Spleen (tissue), 11 donors: ENCODE measurements at regions not wholly inside any gene's neighbourhood (a gene's known extent, or its start where the extent isn't known, plus 50 kb on each side); places are given as distances from the start of the nearest gene placed in this dataset.

Experiments
- DNase-seq: peaks from one replicate; pipeline ENCODE4 v3.0.0-alpha.2; 2020
- H3K27ac ChIP-seq, 8 donors: fragments of 200-600 bp; sonication (generic) in 7 of 8; 1 replicate in 4 of 8; 2 replicates in 4 of 8; pipeline versions ENCODE4 v1.5.0 to v1.8.0; 2016 to 2021; ENCODE audit warnings: inconsistent platforms in 4 of 8, mild to moderate bottlenecking in 4 of 8, moderate library complexity in 1 of 8
- H3K27me3 ChIP-seq, 7 donors: fragments of 200-600 bp; sonication (generic) in 6 of 7; replicated peaks in 1 of 7; 1 replicate in 4 of 7; 2 replicates in 3 of 7; pipeline versions ENCODE4 v1.5.0 to v1.8.0; 2016 to 2021; ENCODE audit warnings: inconsistent platforms in 3 of 7, mild to moderate bottlenecking in 1 of 7
- H3K36me3 ChIP-seq, 6 donors: fragments of 200-600 bp; sonication (generic) in 5 of 6; 1 replicate in 4 of 6; 2 replicates in 2 of 6; pipeline versions ENCODE4 v1.5.0 to v1.8.0; 2016 to 2021; ENCODE audit warnings: inconsistent platforms in 2 of 6
- H3K4me1 ChIP-seq, 6 donors: fragments of 200-600 bp; sonication (generic) in 5 of 6; 1 replicate in 3 of 6; 2 replicates in 3 of 6; pipeline versions ENCODE4 v1.5.0 to v1.8.0; 2016 to 2021; ENCODE audit warnings: inconsistent platforms in 3 of 6
- H3K4me3 ChIP-seq, 8 donors: fragments of 200-600 bp; sonication (generic) in 7 of 8; 1 replicate in 4 of 8; 2 replicates in 4 of 8; pipeline versions ENCODE4 v1.5.0 to v1.8.0; 2016 to 2021; ENCODE audit warnings: inconsistent platforms in 4 of 8, mild to moderate bottlenecking in 4 of 8, moderate library complexity in 2 of 8
- H3K9me3 ChIP-seq, 8 donors: fragments of 200-600 bp; sonication (generic) in 7 of 8; 1 replicate in 4 of 8; 2 replicates in 4 of 8; pipeline versions ENCODE4 v1.5.0 to v1.8.0; 2016 to 2021; ENCODE audit warnings: inconsistent platforms in 4 of 8
- POLR2A ChIP-seq, 3 donors: fragments of 450-650 bp; IDR thresholded peaks; one replicate each; pipeline ENCODE4 v1.5.1; 2017; ENCODE audit warnings: antibody characterized with exemption in 3 of 3, mild to moderate bottlenecking in 1 of 3
- POLR2AphosphoS5 ChIP-seq, 3 donors: sonication (generic); formaldehyde crosslinking; IDR thresholded peaks; one replicate each; pipeline ENCODE4 v1.5.1; 2017; ENCODE audit warnings: antibody characterized with exemption in 3 of 3
- WGBS, 5 donors: extraction: QIAGEN DNeasy Blood & Tissue Kit in 3 of 5; methylation state at CpG; one replicate each; pipeline versions ENCODE4 v1.1.5 to v1.1.7; 2013 to 2018; 5-methylcytosine and 5-hydroxymethylcytosine counted together
- intact Hi-C: fragments of 100-400 bp; cut with DNase I; formaldehyde crosslinking; loops from one replicate; pipeline ENCODE4 v1.15.0; 2023; ENCODE audit warnings: low total_unique reads
- TF ChIP-seq, protein P1 (sequence below), 11 experiments: fragments of 200-600 bp in 7 of 11; fragments of 450-650 bp in 4 of 11; sonication (generic) in 4 of 11; IDR thresholded peaks in 8 of 11; conservative IDR thresholded peaks in 3 of 11; 1 replicate in 7 of 11; 2 replicates in 4 of 11; pipeline versions ENCODE4 v1.4.0 to v1.8.0; 2016 to 2021; ENCODE audit warnings: antibody characterized with exemption in 11 of 11, inconsistent platforms in 4 of 11, mild to moderate bottlenecking in 1 of 11
- donor health status: healthy with polysubstance abuse.
- donor health status: DM: no; HTN: no; CAD: no; lungs with moderate emphysema.
- donor health status: DM: no; HTN: no; CAD: no.
- donor health status: Bipolar disorder and iron deficiency.
- donor health status: healthy.
- donor health status: DM: no; HTN: no; CAD: no.
- donor health status: DM: yes; HTN: yes; CAD: no.

DNA sequence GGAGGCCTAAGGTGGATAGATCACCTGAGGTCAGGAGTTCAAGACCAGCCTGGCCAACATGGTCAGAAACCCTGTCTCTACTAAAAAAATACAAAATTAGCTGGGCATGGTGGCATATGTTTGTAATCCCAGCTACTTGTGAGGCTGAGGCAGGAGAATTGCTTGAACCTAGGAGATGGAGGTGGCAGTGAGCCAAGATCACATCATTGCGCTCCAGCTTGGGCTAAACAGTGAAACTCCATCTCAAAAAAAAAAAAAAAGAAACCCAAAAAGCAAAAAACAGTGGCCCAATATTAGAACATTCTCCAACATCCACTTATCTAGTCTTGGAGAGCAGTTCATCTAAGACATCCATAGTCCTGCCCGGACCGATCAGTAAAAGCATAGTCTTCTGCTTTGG is 260.4 kb downstream of the MREG start:
- Histone ChIP-seq H3K4me3 (no peak overlapping the region), H3K27me3 (peaks cover 0 to 4% (median 0%) of the 10 kb centered on the region in 7 donors), H3K4me1 (peaks cover 0 to 33% (median 0%) of the 10 kb centered on the region in 6 donors), H3K27ac (no peak overlapping the region), H3K9me3 (no peaks in the 10 kb centered on the region), H3K36me3 (no peaks in the 10 kb centered on the region)
- intact Hi-C loops = no loop called here
- WGBS, 5 donors = 92 to 98% (median 96%) methylated on average over 3 of the region's 3 CpGs
- TF ChIP-seq POLR2A (IDR thresholded peaks at IDR 0.05) (no peak), POLR2AphosphoS5 (IDR thresholded peaks at IDR 0.05) (no peak)
- TF ChIP-seq, protein P1, sequence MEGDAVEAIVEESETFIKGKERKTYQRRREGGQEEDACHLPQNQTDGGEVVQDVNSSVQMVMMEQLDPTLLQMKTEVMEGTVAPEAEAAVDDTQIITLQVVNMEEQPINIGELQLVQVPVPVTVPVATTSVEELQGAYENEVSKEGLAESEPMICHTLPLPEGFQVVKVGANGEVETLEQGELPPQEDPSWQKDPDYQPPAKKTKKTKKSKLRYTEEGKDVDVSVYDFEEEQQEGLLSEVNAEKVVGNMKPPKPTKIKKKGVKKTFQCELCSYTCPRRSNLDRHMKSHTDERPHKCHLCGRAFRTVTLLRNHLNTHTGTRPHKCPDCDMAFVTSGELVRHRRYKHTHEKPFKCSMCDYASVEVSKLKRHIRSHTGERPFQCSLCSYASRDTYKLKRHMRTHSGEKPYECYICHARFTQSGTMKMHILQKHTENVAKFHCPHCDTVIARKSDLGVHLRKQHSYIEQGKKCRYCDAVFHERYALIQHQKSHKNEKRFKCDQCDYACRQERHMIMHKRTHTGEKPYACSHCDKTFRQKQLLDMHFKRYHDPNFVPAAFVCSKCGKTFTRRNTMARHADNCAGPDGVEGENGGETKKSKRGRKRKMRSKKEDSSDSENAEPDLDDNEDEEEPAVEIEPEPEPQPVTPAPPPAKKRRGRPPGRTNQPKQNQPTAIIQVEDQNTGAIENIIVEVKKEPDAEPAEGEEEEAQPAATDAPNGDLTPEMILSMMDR (IDR thresholded peaks at IDR 0.05 in 8 of 11, conservative IDR thresholded peaks at IDR 0.05 in 3 of 11) = no peak
- no peak for DNase-seq

DNA sequence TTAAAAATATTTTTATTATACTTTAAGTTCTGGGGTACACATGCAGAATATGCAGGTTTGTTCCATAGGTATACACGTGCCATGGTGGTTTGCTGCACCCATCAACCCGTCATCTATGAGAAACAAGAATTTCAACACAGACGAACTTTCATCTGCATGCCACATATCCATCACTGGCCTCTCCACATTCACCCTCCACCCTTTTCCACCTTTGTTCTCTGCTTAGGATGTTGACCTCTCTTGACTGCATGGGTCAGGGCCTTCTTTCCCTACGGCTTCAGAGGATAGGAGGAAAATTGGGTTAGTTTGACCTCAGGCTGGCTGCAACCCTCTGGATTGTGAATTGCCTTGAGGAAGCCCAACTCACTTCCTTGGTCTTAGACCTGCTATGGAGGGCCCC is 260.9 kb downstream of the MREG start:
- TF ChIP-seq, protein P1 (IDR thresholded peaks at IDR 0.05 in 8 of 11, conservative IDR thresholded peaks at IDR 0.05 in 3 of 11) = no peak
- TF ChIP-seq POLR2A (IDR thresholded peaks at IDR 0.05) (no peak), POLR2AphosphoS5 (IDR thresholded peaks at IDR 0.05) (no peak)
- intact Hi-C loops = no loop called here
- 82 to 91% (median 84%) methylated on average over 4 of the region's 4 CpGs for WGBS, 5 donors
- Histone ChIP-seq H3K36me3 (no peaks in the 10 kb centered on the region), H3K27ac (no peak overlapping the region), H3K4me1 (peaks cover 0 to 39% (median 0%) of the 10 kb centered on the region in 6 donors), H3K27me3 (peaks cover 0 to 4% (median 0%) of the 10 kb centered on the region in 7 donors), H3K4me3 (no peak overlapping the region), H3K9me3 (no peaks in the 10 kb centered on the region)
- no peak for DNase-seq

DNA sequence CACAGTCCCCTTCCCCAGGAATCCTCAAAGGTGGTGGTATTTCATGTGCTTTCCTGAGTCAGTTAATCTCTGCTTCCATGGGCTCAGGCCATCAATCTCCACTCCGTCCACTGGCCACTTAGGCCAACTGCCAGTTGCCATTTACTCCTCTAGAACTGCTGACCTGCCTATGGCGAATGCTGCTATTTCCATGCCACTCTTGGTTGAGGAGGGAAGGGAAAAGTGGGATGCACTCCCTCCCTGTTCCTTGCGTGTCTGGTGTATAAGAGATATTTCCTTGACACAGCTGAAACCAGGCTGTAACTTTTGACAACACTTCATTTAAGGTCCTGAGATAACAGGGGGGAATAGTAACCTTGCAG is 261.5 kb downstream of the MREG start:
- DNase-seq = no peak
- Histone ChIP-seq H3K9me3 (no peaks in the 10 kb centered on the region), H3K36me3 (no peaks in the 10 kb centered on the region), H3K4me3 (no peak overlapping the region), H3K4me1 (peaks cover 0 to 39% (median 0%) of the 10 kb centered on the region in 6 donors), H3K27me3 (peaks cover 0 to 4% (median 0%) of the 10 kb centered on the region in 7 donors), H3K27ac (no peak overlapping the region)
- intact Hi-C loops = no loop called here
- TF ChIP-seq, protein P1 (IDR thresholded peaks at IDR 0.05 in 8 of 11, conservative IDR thresholded peaks at IDR 0.05 in 3 of 11) = no peak
- TF ChIP-seq POLR2AphosphoS5 (IDR thresholded peaks at IDR 0.05) = no peak
- no peak for TF ChIP-seq POLR2A (IDR thresholded peaks at IDR 0.05)
- 87 to 96% (median 91%) methylated on average over 3 of the region's 3 CpGs for WGBS, 5 donors

DNA sequence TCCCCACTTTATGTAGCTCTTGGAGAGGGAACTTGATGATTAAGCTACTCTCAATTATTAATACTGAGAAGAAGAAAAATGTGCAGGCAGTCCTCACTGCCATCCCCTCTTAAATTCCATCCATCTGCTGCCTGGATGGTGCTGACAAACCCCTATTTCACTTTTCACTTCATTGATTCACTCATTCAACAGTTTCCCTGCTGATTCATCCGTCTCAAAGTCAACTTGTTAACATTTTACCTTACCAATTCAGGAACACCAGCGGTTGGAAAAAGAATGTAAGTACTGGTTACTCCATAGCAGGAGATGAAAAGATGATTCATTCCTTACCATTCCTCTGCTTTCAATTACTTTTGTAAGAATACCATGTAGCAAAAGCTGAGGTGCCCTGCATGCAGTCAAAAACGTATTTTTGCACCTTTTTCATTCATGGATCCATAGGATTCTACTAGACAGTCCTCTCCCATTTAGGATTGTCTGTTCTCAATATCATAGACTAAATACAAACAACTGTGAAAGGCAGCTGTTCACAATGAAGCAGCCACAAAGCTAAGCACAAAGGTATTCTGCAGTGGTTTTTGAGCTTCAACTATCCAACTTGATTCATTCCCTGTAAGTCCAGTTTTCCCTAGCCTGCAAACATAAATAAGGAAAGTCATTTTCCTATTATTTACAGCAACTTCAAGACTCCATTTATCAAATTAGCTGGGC is 262.0 kb downstream of the MREG start:
- no peak overlapping the region for H3K4me3 ChIP-seq
- DNase-seq = no peak
- TF ChIP-seq, protein P1 (IDR thresholded peaks at IDR 0.05 in 8 of 11, conservative IDR thresholded peaks at IDR 0.05 in 3 of 11) = no peak
- no peaks in the 10 kb centered on the region for H3K9me3 ChIP-seq
- no peak overlapping the region for H3K27ac ChIP-seq
- peaks cover 0 to 39% (median 0%) of the 10 kb centered on the region in 6 donors for H3K4me1 ChIP-seq
- H3K27me3 ChIP-seq = peaks cover 0 to 4% (median 0%) of the 10 kb centered on the region in 7 donors
- intact Hi-C loops = no loop called here
- 80 to 85% (median 83%) methylated on average over 3 of the region's 3 CpGs for WGBS, 5 donors
- H3K36me3 ChIP-seq = no peaks in the 10 kb centered on the region
